ENCODE measurements at regions not wholly inside any gene's neighbourhood (a gene's known extent, or its start where the extent isn't known, plus 50 kb on each side); places are given as distances from the start of the nearest gene placed in this dataset.

GRCh38 chr6:14720411-14721102 is 525.3 kb upstream of the JARID2 start:
- Histone ChIP-seq H4K8ac (ENCODE audit: low read length) (no peak overlapping the region), H3K27me3 (ENCODE audit: control insufficient read depth in 1 of 2, insufficient read depth in 1 of 2, low read length in 2 of 2) (no peaks in the 10 kb centered on the region), H3K18ac (ENCODE audit: low read depth in 1 of 2, low read length in 2 of 2) (no peak overlapping the region), H3K36me3 (ENCODE audit: control insufficient read depth in 1 of 2, insufficient read depth in 2 of 2, low read depth in 1 of 2, low read length in 2 of 2) (no peaks in the 10 kb centered on the region), H2BK120ac (ENCODE audit: low read depth, low read length) (no peak overlapping the region), H3K27ac (ENCODE audit: low read length, poor library complexity, severe bottlenecking) (no peak overlapping the region), H3K4me2 (ENCODE audit: low read length, poor library complexity, severe bottlenecking) (no peak overlapping the region), H3K4me3 (ENCODE audit: insufficient read depth in 1 of 2, low read depth in 1 of 2, low read length in 2 of 2) (no peak overlapping the region), H2BK5ac (ENCODE audit: low read depth, low read length, poor library complexity, severe bottlenecking) (no peak overlapping the region), H3K14ac (ENCODE audit: low read length in 2 of 2) (no peak overlapping the region), H2AK5ac (ENCODE audit: low read length, severe bottlenecking) (no peak overlapping the region), H3K23ac (ENCODE audit: low read length in 2 of 2) (no peak overlapping the region), H3K4ac (ENCODE audit: low read depth in 1 of 2, low read length in 2 of 2) (peak overlapping the region in 1 of 2 experiments; percentile 18), H3K79me1 (replicated peaks; ENCODE audit: low read length, poor library complexity, severe bottlenecking) (no peaks in the 10 kb centered on the region), H3K9ac (ENCODE audit: low read length) (no peak overlapping the region), H2BK12ac (ENCODE audit: low read length in 2 of 2) (no peak overlapping the region), H2BK15ac (ENCODE audit: low read depth, poor library complexity, severe bottlenecking) (no peak overlapping the region), H3K9me3 (ENCODE audit: control insufficient read depth, low read length) (no peaks in the 10 kb centered on the region), H2AFZ (ENCODE audit: low read depth, low read length) (no peak overlapping the region), H3K4me1 (ENCODE audit: control insufficient read depth, insufficient read depth, low read depth, low read length) (no peaks in the 10 kb centered on the region), H4K91ac (ENCODE audit: low read length) (no peak overlapping the region)
- no CpG with 5 or more reads among the region's 1 CpG for WGBS
- no peak for DNase-seq

- WGBS = 64% methylated on average over 9 of the region's 9 CpGs
- peak; percentile 70 for DNase-seq
- no peak overlapping the region for H2AFZ ChIP-seq (ENCODE audit: low read depth, low read length)
Measured at GRCh38 chr6:14721103-14721758, 524.6 kb upstream of the JARID2 start.

GRCh38 chr6:14722001-14722562 is 523.8 kb upstream of the JARID2 start:
- no peak overlapping the region for H2BK15ac ChIP-seq (ENCODE audit: low read depth, poor library complexity, severe bottlenecking)
- no peak overlapping the region for H3K27ac ChIP-seq (ENCODE audit: low read length, poor library complexity, severe bottlenecking)
- no peak overlapping the region for H2BK5ac ChIP-seq (ENCODE audit: low read depth, low read length, poor library complexity, severe bottlenecking)
- no peaks in the 10 kb centered on the region for H3K36me3 ChIP-seq (ENCODE audit: control insufficient read depth in 1 of 2, insufficient read depth in 2 of 2, low read depth in 1 of 2, low read length in 2 of 2)
- H3K27me3 ChIP-seq (ENCODE audit: control insufficient read depth in 1 of 2, insufficient read depth in 1 of 2, low read length in 2 of 2) = no peaks in the 10 kb centered on the region
- H4K8ac ChIP-seq (ENCODE audit: low read length) = no peak overlapping the region
- 100% methylated on average over 2 of the region's 2 CpGs for WGBS
- no peak overlapping the region for H2AFZ ChIP-seq (ENCODE audit: low read depth, low read length)
- H3K18ac ChIP-seq (ENCODE audit: low read depth in 1 of 2, low read length in 2 of 2) = no peak overlapping the region
- H2BK120ac ChIP-seq (ENCODE audit: low read depth, low read length) = no peak overlapping the region
- no peak overlapping the region for H2BK12ac ChIP-seq (ENCODE audit: low read length in 2 of 2)
- H3K4me3 ChIP-seq (ENCODE audit: insufficient read depth in 1 of 2, low read depth in 1 of 2, low read length in 2 of 2) = no peak overlapping the region
- no peak overlapping the region for H3K14ac ChIP-seq (ENCODE audit: low read length in 2 of 2)
- H3K23ac ChIP-seq (ENCODE audit: low read length in 2 of 2) = no peak overlapping the region
- no peak overlapping the region for H3K4ac ChIP-seq (ENCODE audit: low read depth in 1 of 2, low read length in 2 of 2)
- no peak overlapping the region for H2AK5ac ChIP-seq (ENCODE audit: low read length, severe bottlenecking)
- no peaks in the 10 kb centered on the region for H3K79me1 ChIP-seq (replicated peaks; ENCODE audit: low read length, poor library complexity, severe bottlenecking)
- H3K4me1 ChIP-seq (ENCODE audit: control insufficient read depth, insufficient read depth, low read depth, low read length) = no peaks in the 10 kb centered on the region
- H3K9me3 ChIP-seq (ENCODE audit: control insufficient read depth, low read length) = no peaks in the 10 kb centered on the region
- no peak overlapping the region for H3K4me2 ChIP-seq (ENCODE audit: low read length, poor library complexity, severe bottlenecking)
- no peak overlapping the region for H3K9ac ChIP-seq (ENCODE audit: low read length)
- H4K91ac ChIP-seq (ENCODE audit: low read length) = no peak overlapping the region
- no peak for DNase-seq

More at GRCh38 chr6:14721103-14721758, 524.6 kb upstream of the JARID2 start:
- no peak overlapping the region for H3K9ac ChIP-seq (ENCODE audit: low read length)
- H3K27me3 ChIP-seq (ENCODE audit: control insufficient read depth in 1 of 2, insufficient read depth in 1 of 2, low read length in 2 of 2) = no peaks in the 10 kb centered on the region
- H4K8ac ChIP-seq (ENCODE audit: low read length) = no peak overlapping the region
- H2BK12ac ChIP-seq (ENCODE audit: low read length in 2 of 2) = no peak overlapping the region
- no peak overlapping the region for H2BK5ac ChIP-seq (ENCODE audit: low read depth, low read length, poor library complexity, severe bottlenecking)
- H3K27ac ChIP-seq (ENCODE audit: low read length, poor library complexity, severe bottlenecking) = no peak overlapping the region
- no peaks in the 10 kb centered on the region for H3K36me3 ChIP-seq (ENCODE audit: control insufficient read depth in 1 of 2, insufficient read depth in 2 of 2, low read depth in 1 of 2, low read length in 2 of 2)
- H3K4me3 ChIP-seq (ENCODE audit: insufficient read depth in 1 of 2, low read depth in 1 of 2, low read length in 2 of 2) = no peak overlapping the region
- no peak overlapping the region for H2BK15ac ChIP-seq (ENCODE audit: low read depth, poor library complexity, severe bottlenecking)
- no peak overlapping the region for H3K4ac ChIP-seq (ENCODE audit: low read depth in 1 of 2, low read length in 2 of 2)
- H3K4me2 ChIP-seq (ENCODE audit: low read length, poor library complexity, severe bottlenecking) = no peak overlapping the region
- H3K9me3 ChIP-seq (ENCODE audit: control insufficient read depth, low read length) = no peaks in the 10 kb centered on the region
- H3K23ac ChIP-seq (ENCODE audit: low read length in 2 of 2) = no peak overlapping the region
- no peak overlapping the region for H2AK5ac ChIP-seq (ENCODE audit: low read length, severe bottlenecking)
- H4K91ac ChIP-seq (ENCODE audit: low read length) = no peak overlapping the region
- no peak overlapping the region for H3K14ac ChIP-seq (ENCODE audit: low read length in 2 of 2)
- no peak overlapping the region for H3K18ac ChIP-seq (ENCODE audit: low read depth in 1 of 2, low read length in 2 of 2)
- no peak overlapping the region for H2BK120ac ChIP-seq (ENCODE audit: low read depth, low read length)
- H3K79me1 ChIP-seq (replicated peaks; ENCODE audit: low read length, poor library complexity, severe bottlenecking) = no peaks in the 10 kb centered on the region
- H3K4me1 ChIP-seq (ENCODE audit: control insufficient read depth, insufficient read depth, low read depth, low read length) = no peaks in the 10 kb centered on the region

- H2BK12ac ChIP-seq (ENCODE audit: low read length in 2 of 2) = no peak overlapping the region
- no peaks in the 10 kb centered on the region for H3K79me1 ChIP-seq (replicated peaks; ENCODE audit: low read length, poor library complexity, severe bottlenecking)
- no peak overlapping the region for H2AFZ ChIP-seq (ENCODE audit: low read depth, low read length)
- peak overlapping the region in 1 of 2 experiments; percentile 42 for H3K18ac ChIP-seq (ENCODE audit: low read depth in 1 of 2, low read length in 2 of 2)
- H3K9me3 ChIP-seq (ENCODE audit: control insufficient read depth, low read length) = no peaks in the 10 kb centered on the region
- H4K91ac ChIP-seq (ENCODE audit: low read length) = peak overlapping the region; percentile 14
- no peak overlapping the region for H2AK5ac ChIP-seq (ENCODE audit: low read length, severe bottlenecking)
- no peak overlapping the region for H3K9ac ChIP-seq (ENCODE audit: low read length)
- H3K14ac ChIP-seq (ENCODE audit: low read length in 2 of 2) = peak overlapping the region in 1 of 2 experiments; percentile 69
- no peak for DNase-seq
- peak overlapping the region in 1 of 2 experiments; percentile 53 for H3K4ac ChIP-seq (ENCODE audit: low read depth in 1 of 2, low read length in 2 of 2)
- H3K27me3 ChIP-seq (ENCODE audit: control insufficient read depth in 1 of 2, insufficient read depth in 1 of 2, low read length in 2 of 2) = no peaks in the 10 kb centered on the region
- no peak overlapping the region for H3K4me3 ChIP-seq (ENCODE audit: insufficient read depth in 1 of 2, low read depth in 1 of 2, low read length in 2 of 2)
- no peak overlapping the region for H4K8ac ChIP-seq (ENCODE audit: low read length)
- no peak overlapping the region for H2BK120ac ChIP-seq (ENCODE audit: low read depth, low read length)
- H3K4me2 ChIP-seq (ENCODE audit: low read length, poor library complexity, severe bottlenecking) = no peak overlapping the region
- no peaks in the 10 kb centered on the region for H3K4me1 ChIP-seq (ENCODE audit: control insufficient read depth, insufficient read depth, low read depth, low read length)
- no peak overlapping the region for H2BK5ac ChIP-seq (ENCODE audit: low read depth, low read length, poor library complexity, severe bottlenecking)
- H3K27ac ChIP-seq (ENCODE audit: low read length, poor library complexity, severe bottlenecking) = no peak overlapping the region
- H3K36me3 ChIP-seq (ENCODE audit: control insufficient read depth in 1 of 2, insufficient read depth in 2 of 2, low read depth in 1 of 2, low read length in 2 of 2) = no peaks in the 10 kb centered on the region
- WGBS = 97% methylated on average over 7 of the region's 9 CpGs
- no peak overlapping the region for H2BK15ac ChIP-seq (ENCODE audit: low read depth, poor library complexity, severe bottlenecking)
- no peak overlapping the region for H3K23ac ChIP-seq (ENCODE audit: low read length in 2 of 2)
Measured at GRCh38 chr6:14722704-14723103, 523.2 kb upstream of the JARID2 start.

Measured in mesenchymal stem cell (in vitro differentiated cells and primary cell).